22Rv1 (cell line): ENCODE measurements at regions not wholly inside any gene's neighbourhood (a gene's known extent, or its start where the extent isn't known, plus 50 kb on each side); places are given as distances from the start of the nearest gene placed in this dataset.

ENCODE experiments used
- CTCF ChIP-seq: fragments of 450-650 bp; IDR thresholded peaks from 2 replicates; pipeline ENCODE4 v1.5.1; 2017; ENCODE audit warnings: mild to moderate bottlenecking
- ZFX ChIP-seq: fragments of 450-650 bp; IDR thresholded peaks from 2 replicates; pipeline ENCODE4 v1.6.1; 2017; ENCODE audit warnings: antibody characterized with exemption, borderline replicate concordance

GRCh38 chr2:223396993-223397392, 205.2 kb downstream of the SCG2 start:
- TF ChIP-seq CTCF (no peak), ZFX (no peak)
